ENCODE measurements at regions not wholly inside any gene's neighbourhood (a gene's known extent, or its start where the extent isn't known, plus 50 kb on each side); places are given as distances from the start of the nearest gene placed in this dataset.

GRCh38 chr6:97639702-97640101 is 356.7 kb upstream of the MMS22L start:
- Histone ChIP-seq H2AFZ (no peak overlapping the region), H3K4me2 (ENCODE audit: unreplicated experiment) (no peak overlapping the region), H3K79me2 (ENCODE audit: insufficient read depth) (no peaks in the 10 kb centered on the region), H3K36me3 (ENCODE audit: low read depth) (peaks cover 3% of the 10 kb centered on the region; the same call in 1 of the 2 replicates), H3K4me3 (no peak overlapping the region), H3K27ac (no peak overlapping the region), H3K9me3 (ENCODE audit: low read depth) (no peaks in the 10 kb centered on the region), H3K9ac (no peak overlapping the region), H3K4me1 (ENCODE audit: insufficient read depth) (no peaks in the 10 kb centered on the region), H3K27me3 (replicated peaks; ENCODE audit: insufficient read depth) (no peaks in the 10 kb centered on the region), H3F3A (ENCODE audit: insufficient read depth) (no peaks in the 10 kb centered on the region), H4K20me1 (ENCODE audit: insufficient read depth) (no peaks in the 10 kb centered on the region), H3K9me2 (ENCODE audit: insufficient read depth) (no peaks in the 10 kb centered on the region)
- in situ Hi-C loops (cut with MboI), result no loop called here
- TF ChIP-seq EZH2phosphoT487 (IDR thresholded peaks at IDR 0.05; ENCODE audit: insufficient read depth, low read depth) (no peak), EZH2 (IDR thresholded peaks at IDR 0.05; ENCODE audit: insufficient read depth, poor library complexity, severe bottlenecking) (no peak)
- WGBS, 2 experiments (ENCODE audit: low coverage in 1 of 2, low lambda C conversion rate in 2 of 2, missing lambda C conversion rate in 2 of 2), result 54 to 73% methylated on average over 1 of the region's 1 CpG
- peak; percentile 2 for DNase-seq

DNA sequence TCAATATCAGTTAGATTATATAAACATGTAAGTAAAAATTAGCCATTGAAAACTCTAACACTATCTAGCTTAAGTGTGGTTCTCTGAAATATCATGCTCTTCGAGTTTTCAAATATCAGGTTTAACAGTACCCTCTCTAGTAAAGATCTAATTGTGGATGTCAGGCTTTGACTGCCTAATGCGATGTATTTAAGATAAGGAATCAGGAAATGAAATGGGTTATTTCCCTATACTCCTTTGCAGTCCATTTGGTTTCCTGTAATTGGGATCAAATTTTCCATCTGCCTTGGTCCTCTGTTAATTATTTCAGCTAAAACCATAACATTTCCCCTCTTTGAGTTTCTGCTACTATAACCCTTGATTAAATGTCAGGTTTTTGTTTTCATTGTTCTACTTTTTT is 361.3 kb upstream of the MMS22L start:
- Histone ChIP-seq H3F3A (ENCODE audit: insufficient read depth) (no peaks in the 10 kb centered on the region), H3K4me1 (ENCODE audit: insufficient read depth) (no peaks in the 10 kb centered on the region), H3K79me2 (ENCODE audit: insufficient read depth) (no peaks in the 10 kb centered on the region), H2AFZ (no peak overlapping the region), H3K9me3 (ENCODE audit: low read depth) (no peaks in the 10 kb centered on the region), H3K36me3 (ENCODE audit: low read depth) (peaks cover 3% of the 10 kb centered on the region; the same call in 1 of the 2 replicates), H3K9me2 (ENCODE audit: insufficient read depth) (no peaks in the 10 kb centered on the region), H3K27me3 (replicated peaks; ENCODE audit: insufficient read depth) (no peaks in the 10 kb centered on the region), H3K27ac (no peak overlapping the region), H3K4me2 (ENCODE audit: unreplicated experiment) (no peak overlapping the region), H3K4me3 (no peak overlapping the region), H3K9ac (no peak overlapping the region), H4K20me1 (ENCODE audit: insufficient read depth) (no peaks in the 10 kb centered on the region)
- in situ Hi-C loops (cut with MboI), result no loop called here
- TF ChIP-seq EZH2 (IDR thresholded peaks at IDR 0.05; ENCODE audit: insufficient read depth, poor library complexity, severe bottlenecking) (no peak), EZH2phosphoT487 (IDR thresholded peaks at IDR 0.05; ENCODE audit: insufficient read depth, low read depth) (no peak)
- no peak for DNase-seq
- WGBS, 2 experiments (ENCODE audit: low coverage in 1 of 2, low lambda C conversion rate in 2 of 2, missing lambda C conversion rate in 2 of 2), result 55 to 57% methylated on average over 2 of the region's 2 CpGs

- no peaks in the 10 kb centered on the region for H3K9me2 ChIP-seq (ENCODE audit: insufficient read depth)
- no peaks in the 10 kb centered on the region for H3K27me3 ChIP-seq (replicated peaks; ENCODE audit: insufficient read depth)
- no peaks in the 10 kb centered on the region for H3K9me3 ChIP-seq (ENCODE audit: low read depth)
- H3K4me1 ChIP-seq (ENCODE audit: insufficient read depth), result no peaks in the 10 kb centered on the region
- no peak overlapping the region for H2AFZ ChIP-seq
- no peak overlapping the region for H3K9ac ChIP-seq
- H3K4me2 ChIP-seq (ENCODE audit: unreplicated experiment), result no peak overlapping the region
- H3F3A ChIP-seq (ENCODE audit: insufficient read depth), result no peaks in the 10 kb centered on the region
- 31 to 36% methylated on average over 2 of the region's 2 CpGs for WGBS, 2 experiments (ENCODE audit: low coverage in 1 of 2, low lambda C conversion rate in 2 of 2, missing lambda C conversion rate in 2 of 2)
- no peaks in the 10 kb centered on the region for H3K36me3 ChIP-seq (ENCODE audit: low read depth)
- no peak for DNase-seq
- no peaks in the 10 kb centered on the region for H3K79me2 ChIP-seq (ENCODE audit: insufficient read depth)
- H4K20me1 ChIP-seq (ENCODE audit: insufficient read depth), result no peaks in the 10 kb centered on the region
- no peak for TF ChIP-seq EZH2 (IDR thresholded peaks at IDR 0.05; ENCODE audit: insufficient read depth, poor library complexity, severe bottlenecking)
- no peak overlapping the region for H3K27ac ChIP-seq
- in situ Hi-C loops (cut with MboI), result no loop called here
- H3K4me3 ChIP-seq, result no peak overlapping the region
Observed at GRCh38 chr6:97645757-97646156, 362.7 kb upstream of the MMS22L start.

GRCh38 chr6:97653076-97653475 is 370.1 kb upstream of the MMS22L start:
- no peak overlapping the region for H2AFZ ChIP-seq
- TF ChIP-seq EZH2phosphoT487 (IDR thresholded peaks at IDR 0.05; ENCODE audit: insufficient read depth, low read depth), result no peak
- no peak for TF ChIP-seq EZH2 (IDR thresholded peaks at IDR 0.05; ENCODE audit: insufficient read depth, poor library complexity, severe bottlenecking)
- H3K9ac ChIP-seq, result no peak overlapping the region
- H3K4me1 ChIP-seq (ENCODE audit: insufficient read depth), result no peaks in the 10 kb centered on the region
- no peaks in the 10 kb centered on the region for H3F3A ChIP-seq (ENCODE audit: insufficient read depth)
- H3K27me3 ChIP-seq (replicated peaks; ENCODE audit: insufficient read depth), result no peaks in the 10 kb centered on the region
- H3K4me2 ChIP-seq (ENCODE audit: unreplicated experiment), result no peak overlapping the region
- no peak for DNase-seq
- H3K27ac ChIP-seq, result no peak overlapping the region
- in situ Hi-C loops (cut with MboI), result no loop called here
- H3K36me3 ChIP-seq (ENCODE audit: low read depth), result no peaks in the 10 kb centered on the region
- no peaks in the 10 kb centered on the region for H4K20me1 ChIP-seq (ENCODE audit: insufficient read depth)
- no peaks in the 10 kb centered on the region for H3K79me2 ChIP-seq (ENCODE audit: insufficient read depth)
- no peak overlapping the region for H3K4me3 ChIP-seq
- no peaks in the 10 kb centered on the region for H3K9me2 ChIP-seq (ENCODE audit: insufficient read depth)
- H3K9me3 ChIP-seq (ENCODE audit: low read depth), result no peaks in the 10 kb centered on the region

GRCh38 chr6:97653517-97653916 is 370.5 kb upstream of the MMS22L start:
- Histone ChIP-seq H3K9me3 (ENCODE audit: low read depth) (no peaks in the 10 kb centered on the region), H3K4me1 (ENCODE audit: insufficient read depth) (no peaks in the 10 kb centered on the region), H3K79me2 (ENCODE audit: insufficient read depth) (no peaks in the 10 kb centered on the region), H4K20me1 (ENCODE audit: insufficient read depth) (no peaks in the 10 kb centered on the region), H3K36me3 (ENCODE audit: low read depth) (no peaks in the 10 kb centered on the region), H3K4me2 (ENCODE audit: unreplicated experiment) (no peak overlapping the region), H2AFZ (no peak overlapping the region), H3K9me2 (ENCODE audit: insufficient read depth) (no peaks in the 10 kb centered on the region), H3K9ac (no peak overlapping the region), H3F3A (ENCODE audit: insufficient read depth) (no peaks in the 10 kb centered on the region), H3K27me3 (replicated peaks; ENCODE audit: insufficient read depth) (no peaks in the 10 kb centered on the region), H3K27ac (no peak overlapping the region), H3K4me3 (no peak overlapping the region)
- no peak for DNase-seq
- in situ Hi-C loops (cut with MboI), result no loop called here
- TF ChIP-seq EZH2 (IDR thresholded peaks at IDR 0.05; ENCODE audit: insufficient read depth, poor library complexity, severe bottlenecking) (no peak), EZH2phosphoT487 (IDR thresholded peaks at IDR 0.05; ENCODE audit: insufficient read depth, low read depth) (no peak)

Measured in GM23248 (cell line).